Umbilical cord (tissue), 1 donor: ENCODE measurements at regions not wholly inside any gene's neighbourhood (a gene's known extent, or its start where the extent isn't known, plus 50 kb on each side); places are given as distances from the start of the nearest gene placed in this dataset.
"Not testable (repeated sequence)": the region's sequence is repeated elsewhere in the genome, so short reads cannot be mapped to it uniquely, and the experiment has no call there.

ENCODE experiments used
- DNase-seq: peaks from one replicate; pipeline ENCODE4 v3.0.0-alpha.2; 2015; ENCODE audit warnings: low spot score

DNA sequence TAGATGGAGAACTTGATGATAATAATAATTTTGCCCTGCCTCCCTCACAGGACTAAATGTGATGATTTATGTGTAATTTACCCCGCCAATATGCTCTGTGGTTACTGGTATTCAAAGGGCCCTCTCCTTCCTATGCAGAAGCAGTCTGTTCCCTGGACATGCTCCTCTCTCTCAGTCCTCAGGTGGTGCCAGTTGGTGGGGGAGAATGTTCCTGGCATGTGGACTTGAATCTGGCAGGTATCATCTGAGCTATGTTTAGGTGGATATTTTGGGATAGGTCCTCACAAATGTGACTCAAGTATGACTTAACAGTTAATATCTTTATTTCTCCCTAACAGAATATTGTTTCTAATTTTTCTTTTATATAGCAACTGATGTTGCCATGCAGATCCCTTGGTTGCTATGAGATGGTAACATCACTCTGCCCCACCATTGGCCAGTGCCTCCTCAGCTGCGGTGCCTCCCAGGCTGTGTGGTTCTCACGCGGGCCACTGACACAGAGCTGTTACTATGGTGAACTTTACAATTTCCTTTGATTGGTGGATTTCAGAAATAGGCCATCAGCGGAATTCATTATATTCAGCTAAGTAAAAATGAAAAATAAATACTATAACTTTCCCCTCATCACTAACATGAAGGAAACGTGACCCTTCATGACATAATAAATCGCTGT, 106.7 kb upstream of the PELI1 start:
- DNase-seq = no peak

- DNase-seq = no peak
Observed at GRCh38 chr2:64251497-64252250, 107.5 kb upstream of the PELI1 start.

GRCh38 chr2:64252251-64252978, 108.2 kb upstream of the PELI1 start:
- DNase-seq = not testable (repeated sequence)

- not testable (repeated sequence) for DNase-seq
Observed at GRCh38 chr2:64253421-64253820, 109.2 kb upstream of the PELI1 start.

- DNase-seq = no peak
Observed at GRCh38 chr2:64258566-64258965, 114.3 kb upstream of the PELI1 start.

DNA sequence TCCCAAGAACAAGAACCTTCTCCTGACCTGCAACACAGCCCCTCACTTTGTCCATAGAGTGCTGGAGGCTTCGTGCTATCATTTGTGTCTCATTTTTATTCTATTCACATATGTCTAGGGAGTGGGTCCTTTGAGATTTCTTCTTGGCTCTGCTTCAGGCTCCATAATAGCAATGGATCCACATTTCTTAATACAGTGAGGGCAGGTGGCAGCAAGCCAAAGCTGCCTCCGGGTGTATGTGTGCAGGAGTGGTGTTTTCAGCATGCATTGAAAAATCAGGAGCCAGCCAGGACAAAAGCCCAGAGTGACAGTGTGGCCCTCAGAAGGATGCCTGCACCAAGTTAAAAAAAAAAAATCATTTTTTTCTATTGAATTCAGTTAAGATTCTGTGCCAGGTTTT, 115.1 kb upstream of the PELI1 start:
- peak; percentile 63 for DNase-seq

- no peak for DNase-seq
Observed at GRCh38 chr2:64260093-64260803, 116.0 kb upstream of the PELI1 start.

GRCh38 chr2:64260817-64261216, 116.6 kb upstream of the PELI1 start:
- peak; percentile 56 for DNase-seq

DNA sequence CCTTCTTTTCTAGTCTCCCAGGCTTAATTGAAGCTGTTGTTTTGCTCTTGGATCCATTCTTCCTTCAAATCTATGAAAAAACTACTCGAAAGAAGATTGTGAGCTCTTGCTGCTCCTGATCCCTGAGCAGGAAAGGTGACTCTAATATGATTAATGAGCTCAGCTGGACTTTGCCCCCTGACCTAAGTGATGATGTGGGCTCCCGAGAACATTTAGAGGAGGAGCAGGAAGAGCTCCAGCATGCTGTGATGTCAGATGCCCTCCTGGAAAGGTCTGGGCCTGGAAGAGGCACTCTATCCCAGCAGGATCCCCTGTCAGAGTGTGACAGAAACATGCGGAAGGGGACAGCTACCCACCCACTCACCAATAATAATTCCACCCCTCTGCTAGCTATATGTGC, 117.9 kb upstream of the PELI1 start:
- DNase-seq = no peak

- DNase-seq = no peak
Observed at GRCh38 chr2:64262816-64263215, 118.6 kb upstream of the PELI1 start.

GRCh38 chr2:64263315-64263714, 119.1 kb upstream of the PELI1 start:
- peak; percentile 88 for DNase-seq

DNA sequence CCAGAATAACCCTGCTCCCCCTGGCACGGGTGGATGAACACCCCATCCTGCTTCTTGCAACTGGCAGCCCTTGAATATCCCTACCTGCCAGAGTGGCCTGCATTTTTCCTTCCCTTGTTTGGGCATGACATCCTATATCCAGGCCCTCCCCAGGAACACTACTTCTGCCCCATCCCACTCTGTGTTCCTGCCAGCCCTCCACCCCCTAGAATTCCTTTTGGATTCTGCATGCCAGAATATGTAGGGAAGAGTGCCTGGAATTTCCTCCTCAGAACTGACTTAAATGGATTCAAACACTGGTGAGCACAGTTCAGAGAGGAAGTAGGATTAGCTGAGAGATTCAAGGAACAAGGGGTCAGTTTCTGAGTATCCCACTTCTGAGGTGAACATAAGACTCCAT, 123.5 kb upstream of the PELI1 start:
- DNase-seq = peak; percentile 41

DNA sequence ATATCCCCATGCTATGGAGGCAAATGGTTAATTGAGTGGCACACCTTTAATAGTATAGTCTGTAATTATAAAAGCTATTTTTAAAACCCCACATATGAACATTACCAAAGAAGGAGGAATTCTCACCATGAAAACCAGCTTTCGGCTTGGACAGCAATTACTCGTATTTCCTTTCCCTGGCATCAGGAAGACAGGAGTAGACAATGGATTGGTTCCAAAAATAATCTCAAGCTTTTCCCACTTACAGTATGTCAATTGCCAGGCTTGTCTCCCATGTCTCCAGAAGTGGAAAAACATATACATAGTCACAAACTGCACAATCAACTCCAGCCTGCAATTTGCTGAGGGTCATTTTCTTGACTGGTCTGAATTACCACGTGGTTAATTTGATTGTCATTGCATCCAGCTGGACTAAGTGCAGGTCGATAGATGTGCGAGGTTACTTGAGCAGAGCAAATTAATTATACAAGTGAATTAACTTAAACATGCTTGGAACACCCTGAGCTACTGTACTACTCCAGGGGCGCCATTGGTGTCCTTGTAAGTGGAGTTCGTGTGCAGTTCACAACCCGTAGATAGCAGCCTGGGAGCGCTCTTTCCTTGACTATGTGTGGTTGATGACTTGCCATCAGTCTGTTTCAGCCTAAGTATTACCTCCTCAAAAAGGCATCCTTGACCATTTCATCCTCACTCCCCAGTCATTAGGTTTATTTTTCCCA, 124.3 kb upstream of the PELI1 start:
- no peak for DNase-seq

- peak; percentile 72 for DNase-seq
Observed at GRCh38 chr2:64273524-64274398, 129.5 kb upstream of the PELI1 start.

- no peak for DNase-seq
Observed at GRCh38 chr2:64274399-64275173, 130.4 kb upstream of the PELI1 start.

DNA sequence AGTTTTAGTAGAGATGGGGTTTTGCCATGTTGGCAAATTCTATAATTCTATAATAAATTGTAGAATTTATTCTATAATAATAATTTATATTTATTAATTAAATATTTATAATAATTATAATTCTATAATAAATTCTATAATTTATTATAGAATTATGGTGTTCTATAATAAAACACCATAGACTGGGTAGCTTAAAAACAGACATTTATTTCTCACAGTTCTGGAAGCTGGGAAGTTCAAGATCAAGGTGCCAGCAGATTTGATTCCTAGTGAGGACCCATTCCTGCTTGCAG, 130.9 kb upstream of the PELI1 start:
- DNase-seq = no peak

DNA sequence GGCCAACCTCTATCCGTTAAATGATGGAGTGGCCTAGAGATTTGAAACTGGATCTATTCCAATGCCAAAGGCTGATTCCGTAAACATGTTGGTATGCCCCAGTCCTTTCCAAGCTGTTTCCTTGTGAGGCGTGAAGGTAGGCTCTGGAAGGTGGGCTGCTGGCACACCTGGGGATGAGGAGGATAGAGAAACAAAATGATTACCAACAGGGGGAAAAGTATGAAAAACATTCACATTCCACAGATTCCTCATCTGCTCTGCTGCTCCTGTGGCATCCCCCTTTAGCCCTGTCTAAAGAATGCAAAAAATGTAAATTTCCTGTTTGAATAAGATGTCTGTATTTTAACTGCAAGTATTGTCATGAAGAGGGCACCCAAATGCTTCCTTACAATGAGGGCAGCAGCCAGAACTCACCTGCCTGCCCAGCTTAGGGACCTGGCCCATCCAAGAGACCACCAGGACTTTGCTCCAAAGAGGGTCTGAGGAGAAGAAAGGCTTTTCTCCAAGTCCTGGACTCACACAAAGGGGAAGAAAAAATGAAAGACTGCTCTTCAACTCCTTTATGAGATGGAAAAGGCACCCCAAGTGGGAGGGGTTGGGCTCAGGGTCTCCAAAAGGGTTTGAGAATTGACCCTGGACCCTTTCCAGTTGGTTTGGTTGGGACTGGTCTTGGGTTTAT, 132.3 kb upstream of the PELI1 start:
- peak; percentile 32 for DNase-seq

DNA sequence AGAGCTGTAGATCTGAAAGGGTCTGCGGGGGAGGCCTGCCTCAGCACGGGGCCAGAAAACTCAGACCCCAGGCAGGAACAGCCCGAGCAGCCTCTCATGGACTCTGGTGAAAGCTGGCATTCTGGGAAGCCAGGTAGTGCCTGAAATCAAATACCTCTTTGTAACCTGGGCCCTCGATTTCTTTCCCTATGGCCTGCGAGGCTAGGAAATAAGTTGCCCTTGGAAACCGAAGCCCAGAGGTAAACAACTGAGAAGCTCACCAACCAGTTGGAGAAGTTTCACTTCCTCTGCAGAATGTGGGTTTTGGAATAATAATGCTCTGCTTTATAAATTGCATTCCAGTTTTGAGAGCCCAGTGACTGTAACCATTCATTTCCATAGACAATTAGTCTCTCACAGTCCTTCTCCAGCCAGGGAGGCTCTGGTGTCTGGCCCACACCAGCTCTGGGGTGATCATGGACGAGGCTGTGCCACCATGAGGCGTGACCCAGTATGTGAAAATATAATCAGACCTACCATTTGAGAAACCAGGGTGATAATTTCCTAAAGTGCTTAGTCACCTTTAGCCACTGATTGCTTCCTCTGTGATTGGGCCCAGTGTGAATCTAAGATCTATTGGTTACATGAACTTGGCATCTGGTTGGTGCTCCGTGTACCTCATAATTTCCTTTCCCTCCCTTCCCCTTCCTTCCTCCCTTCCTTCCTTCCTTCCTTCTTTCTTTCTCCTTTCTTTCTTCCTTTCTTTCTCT, 133.1 kb upstream of the PELI1 start:
- DNase-seq = peak; percentile 56
